NT2/D1 (cell line): ENCODE measurements at regions not wholly inside any gene's neighbourhood (a gene's known extent, or its start where the extent isn't known, plus 50 kb on each side); places are given as distances from the start of the nearest gene placed in this dataset.

Experiments
- SUZ12 ChIP-seq: IDR thresholded peaks from 2 replicates; pipeline ENCODE4 v1.6.1; 2011; ENCODE audit not compliant: insufficient read length, insufficient read depth; ENCODE audit errors: extremely low read depth
- YY1 ChIP-seq: IDR thresholded peaks from 2 replicates; pipeline ENCODE4 v1.6.1; 2011; ENCODE audit not compliant: insufficient read length, insufficient read depth
- ZNF274 ChIP-seq: IDR thresholded peaks from 2 replicates; pipeline ENCODE4 v1.6.1; 2011; ENCODE audit warnings: mild to moderate bottlenecking, low read depth, low read length

GRCh38 chr16:60204181-60204580, 1470.1 kb upstream of the GOT2 start:
- TF ChIP-seq YY1 = no peak
- TF ChIP-seq SUZ12 = no peak
- TF ChIP-seq ZNF274 = no peak
